Transverse colon (tissue), 4 donors: ENCODE measurements at regions not wholly inside any gene's neighbourhood (a gene's known extent, or its start where the extent isn't known, plus 50 kb on each side); places are given as distances from the start of the nearest gene placed in this dataset.
A peak's percentile ranks its signal among the peaks of the same experiment; 100 is the strongest.

Source experiments
- DNase-seq: peaks from one replicate; pipeline ENCODE4 v3.0.0-alpha.2; 2019
- H3K27ac ChIP-seq, 4 donors: fragments of 200-600 bp; sonication (generic); 2 replicates each; pipeline ENCODE4 v1.5.1; 2016 to 2018; ENCODE audit warnings: inconsistent platforms in 4 of 4
- H3K27me3 ChIP-seq: fragments of 200-600 bp; sonication (generic); 2 replicates; pipeline ENCODE4 v1.5.1; 2017; ENCODE audit warnings: inconsistent platforms
- H3K36me3 ChIP-seq, 4 donors: fragments of 200-600 bp; sonication (generic); 2 replicates each; pipeline ENCODE4 v1.5.1; 2017 to 2019; ENCODE audit warnings: inconsistent platforms in 4 of 4
- H3K4me1 ChIP-seq, 4 donors: fragments of 200-600 bp; sonication (generic); 2 replicates each; pipeline ENCODE4 v1.5.1; 2017 to 2020; ENCODE audit warnings: inconsistent platforms in 4 of 4
- H3K4me3 ChIP-seq, 4 donors: fragments of 200-600 bp; sonication (generic); 1 replicate in 1 of 4; 2 replicates in 3 of 4; pipeline versions ENCODE4 v1.5.1 to v1.6.1; 2017 to 2019; ENCODE audit warnings: inconsistent platforms in 4 of 4
- H3K9me3 ChIP-seq, 2 donors: fragments of 200-600 bp; sonication (generic); 2 replicates each; pipeline ENCODE4 v1.5.1; 2017 to 2019; ENCODE audit warnings: inconsistent platforms in 2 of 2
- EP300 ChIP-seq: sonication (generic); formaldehyde crosslinking; IDR thresholded peaks from one replicate; pipeline ENCODE4 v1.6.1; 2017; ENCODE audit warnings: antibody characterized with exemption, low read depth
- POLR2A ChIP-seq: fragments of 450-650 bp; IDR thresholded peaks from one replicate; pipeline ENCODE4 v1.6.1; 2016; ENCODE audit warnings: antibody characterized with exemption, mild to moderate bottlenecking, moderate library complexity
- POLR2AphosphoS5 ChIP-seq, 3 donors: sonication (generic); formaldehyde crosslinking; IDR thresholded peaks; one replicate each; pipeline ENCODE4 v1.6.1; 2016; ENCODE audit warnings: antibody characterized with exemption in 3 of 3
- WGBS, 2 donors: methylation state at CpG; one replicate each; pipeline ENCODE4 v1.1.5; 2018; ENCODE audit warnings: low coverage in 1 of 2; 5-methylcytosine and 5-hydroxymethylcytosine counted together
- in situ Hi-C, 4 donors: fragments of 200-750 bp; cut with MboI; loops; one replicate each; pipeline versions ENCODE4 v1.15.0 to v1.15.1; 2017; ENCODE audit warnings: low sequenced_read_pairs in 3 of 4, low pct_ligation_motif_present in 1 of 4, low pct_unique_long_range_greater_than_20kb in 1 of 4
- intact Hi-C: fragments of 100-400 bp; cut with DNase I; formaldehyde crosslinking; loops from one replicate; pipeline ENCODE4 v1.15.1; 2023; ENCODE audit warnings: low total_unique reads
- TF ChIP-seq, protein P1 (sequence below), 5 experiments: fragments of 200-600 bp in 3 of 5; fragments of 450-650 bp in 2 of 5; sonication (generic) in 3 of 5; IDR thresholded peaks; 1 replicate in 2 of 5; 2 replicates in 3 of 5; pipeline ENCODE4 v1.5.1; 2016 to 2017; ENCODE audit warnings: antibody characterized with exemption in 5 of 5, inconsistent platforms in 3 of 5, mild to moderate bottlenecking in 2 of 5, moderate library complexity in 1 of 5

DNA sequence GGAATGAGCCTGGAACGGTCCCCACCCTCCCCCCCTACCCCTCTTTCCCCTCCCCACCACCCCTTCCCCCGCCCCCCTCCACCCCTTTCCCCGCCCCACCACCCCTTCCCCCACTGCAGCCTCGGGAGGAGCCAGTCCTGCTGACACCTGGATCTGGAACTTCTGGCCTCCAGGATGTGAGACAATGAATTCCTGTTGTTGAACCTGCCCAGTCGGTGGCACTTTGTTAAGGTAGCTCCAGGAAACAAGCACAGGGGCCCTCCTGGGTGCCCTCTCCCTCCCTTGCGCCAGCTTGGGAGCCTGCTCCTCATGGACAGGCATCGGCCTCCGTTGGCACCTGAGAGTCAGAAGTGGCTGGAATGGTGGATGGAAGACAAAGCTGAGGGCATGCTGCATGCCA, 152.4 kb upstream of the FOXF1 start:
- no peaks in the 10 kb centered on the region for H3K36me3 ChIP-seq
- no peak for DNase-seq
- 60% methylated on average over 6 of the region's 8 CpGs; no CpG with 5 or more reads in 1 of the 2 donors for WGBS, 2 donors
- TF ChIP-seq, protein P1, sequence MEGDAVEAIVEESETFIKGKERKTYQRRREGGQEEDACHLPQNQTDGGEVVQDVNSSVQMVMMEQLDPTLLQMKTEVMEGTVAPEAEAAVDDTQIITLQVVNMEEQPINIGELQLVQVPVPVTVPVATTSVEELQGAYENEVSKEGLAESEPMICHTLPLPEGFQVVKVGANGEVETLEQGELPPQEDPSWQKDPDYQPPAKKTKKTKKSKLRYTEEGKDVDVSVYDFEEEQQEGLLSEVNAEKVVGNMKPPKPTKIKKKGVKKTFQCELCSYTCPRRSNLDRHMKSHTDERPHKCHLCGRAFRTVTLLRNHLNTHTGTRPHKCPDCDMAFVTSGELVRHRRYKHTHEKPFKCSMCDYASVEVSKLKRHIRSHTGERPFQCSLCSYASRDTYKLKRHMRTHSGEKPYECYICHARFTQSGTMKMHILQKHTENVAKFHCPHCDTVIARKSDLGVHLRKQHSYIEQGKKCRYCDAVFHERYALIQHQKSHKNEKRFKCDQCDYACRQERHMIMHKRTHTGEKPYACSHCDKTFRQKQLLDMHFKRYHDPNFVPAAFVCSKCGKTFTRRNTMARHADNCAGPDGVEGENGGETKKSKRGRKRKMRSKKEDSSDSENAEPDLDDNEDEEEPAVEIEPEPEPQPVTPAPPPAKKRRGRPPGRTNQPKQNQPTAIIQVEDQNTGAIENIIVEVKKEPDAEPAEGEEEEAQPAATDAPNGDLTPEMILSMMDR (IDR thresholded peaks at IDR 0.05) = no peak
- TF ChIP-seq POLR2AphosphoS5 (IDR thresholded peaks at IDR 0.05) = no peak
- TF ChIP-seq EP300 = no peak
- no peak for TF ChIP-seq POLR2A
- no peaks in the 10 kb centered on the region for H3K27me3 ChIP-seq
- no peak overlapping the region for H3K27ac ChIP-seq
- intact Hi-C loops = no loop called here
- H3K4me1 ChIP-seq = no peaks in the 10 kb centered on the region
- H3K9me3 ChIP-seq = no peaks in the 10 kb centered on the region
- no peak overlapping the region for H3K4me3 ChIP-seq
- in situ Hi-C loops = no loop called here

DNA sequence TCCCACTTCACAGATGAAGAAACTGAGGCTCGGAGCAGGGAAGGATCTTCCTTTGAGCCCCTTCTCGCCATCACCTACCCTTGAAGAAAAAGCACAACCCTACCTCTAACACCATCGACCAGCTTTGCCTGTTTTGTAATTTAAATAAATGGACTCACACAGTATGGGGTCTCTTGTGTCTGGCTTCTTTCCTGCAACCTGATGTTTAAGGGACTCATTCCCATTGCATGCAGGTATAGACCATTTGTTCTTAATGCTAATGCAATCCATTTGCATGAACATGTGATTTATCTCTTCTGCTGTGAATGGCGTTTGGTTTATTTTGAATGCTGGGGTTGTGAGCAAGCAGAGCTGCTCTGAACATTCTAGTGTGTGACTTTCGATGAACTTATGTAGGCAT, 150.8 kb upstream of the FOXF1 start:
- Histone ChIP-seq H3K4me3 (no peak overlapping the region), H3K27ac (no peak overlapping the region), H3K27me3 (peaks cover 8% of the 10 kb centered on the region), H3K9me3 (no peaks in the 10 kb centered on the region), H3K4me1 (peaks cover 0 to 1% (median 0%) of the 10 kb centered on the region in 4 donors), H3K36me3 (no peaks in the 10 kb centered on the region)
- intact Hi-C loops (no loop called here), in situ Hi-C loops (no loop called here)
- no peak for DNase-seq
- TF ChIP-seq EP300 (no peak), POLR2A (no peak), POLR2AphosphoS5 (IDR thresholded peaks at IDR 0.05) (no peak)
- TF ChIP-seq, protein P1 (IDR thresholded peaks at IDR 0.05) = no peak
- 58 to 67% methylated on average over 3 to 5 of the region's 5 CpGs for WGBS, 2 donors

DNA sequence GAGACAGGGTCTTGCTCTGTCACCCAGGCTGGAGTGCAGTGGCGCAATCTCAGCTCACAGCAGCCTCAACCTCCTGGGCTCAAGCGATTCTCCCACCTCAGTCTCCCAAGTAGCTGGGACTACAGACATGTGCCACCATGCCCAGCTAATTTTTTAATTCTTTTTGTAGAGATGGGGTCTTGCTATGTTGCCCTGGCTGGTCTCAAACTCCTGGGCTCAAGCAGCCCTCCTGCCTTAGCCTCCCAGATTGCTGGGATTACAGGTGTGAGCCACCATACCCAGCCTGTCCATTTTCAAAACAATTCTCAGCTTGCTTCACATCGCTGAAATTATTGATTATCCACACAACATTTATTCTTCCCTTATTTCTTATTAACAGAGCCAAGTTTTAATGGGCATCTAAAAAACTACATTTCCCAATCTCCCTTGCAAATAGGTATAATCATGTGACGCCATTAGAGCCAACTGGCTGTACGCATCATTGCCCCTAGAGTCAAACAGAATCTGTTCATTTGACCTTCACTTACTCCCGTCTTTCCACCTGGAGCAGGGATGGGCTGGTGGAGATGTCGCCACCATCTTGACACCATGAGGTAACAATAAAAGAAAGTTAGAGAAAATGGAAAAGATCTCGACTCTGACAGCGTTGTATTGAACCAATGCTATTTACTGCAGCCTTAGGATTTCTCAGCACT, 148.0 kb upstream of the FOXF1 start:
- intact Hi-C loops = loop anchor here (5.0 kb wide), 1 partner anchor 150 kb away; the partner anchor contains the start of gene FOXF1
- Histone ChIP-seq H3K27me3 (peaks cover 23% of the 10 kb centered on the region), H3K4me1 (peaks cover 0 to 16% (median 7%) of the 10 kb centered on the region in 4 donors), H3K9me3 (no peaks in the 10 kb centered on the region), H3K4me3 (no peak overlapping the region), H3K36me3 (no peaks in the 10 kb centered on the region), H3K27ac (peak overlapping the region; percentile 49 to 82 (median 72))
- TF ChIP-seq POLR2A (no peak), EP300 (no peak), POLR2AphosphoS5 (IDR thresholded peaks at IDR 0.05) (no peak)
- TF ChIP-seq, protein P1 (IDR thresholded peaks at IDR 0.05) = no peak
- DNase-seq = no peak
- WGBS, 2 donors = 79 to 80% methylated on average over 9 of the region's 9 CpGs
- in situ Hi-C loops = no loop called here

DNA sequence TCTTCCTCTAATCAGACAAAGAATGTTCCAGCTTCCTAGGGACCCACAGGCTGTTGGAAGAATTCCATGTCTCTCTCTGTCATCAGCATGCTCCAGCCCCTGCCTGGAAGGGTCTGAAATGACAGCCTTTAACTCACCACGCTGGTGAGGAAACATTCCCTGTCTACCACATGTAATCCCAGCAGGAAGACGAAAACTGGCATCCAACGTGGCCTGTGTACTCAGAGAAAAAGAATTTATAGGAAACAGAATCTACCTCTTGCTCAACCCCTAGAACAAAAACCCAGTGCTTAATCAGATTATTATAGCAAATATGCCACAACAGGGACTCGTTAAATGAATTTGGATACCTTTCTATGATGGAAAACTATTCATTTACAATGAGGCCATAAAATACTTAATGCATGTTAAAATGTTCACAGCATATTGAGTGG, 147.3 kb upstream of the FOXF1 start:
- Histone ChIP-seq H3K4me1 (peaks cover 4 to 21% (median 10%) of the 10 kb centered on the region in 4 donors), H3K36me3 (no peaks in the 10 kb centered on the region), H3K27me3 (peaks cover 27% of the 10 kb centered on the region), H3K4me3 (no peak overlapping the region), H3K9me3 (no peaks in the 10 kb centered on the region), H3K27ac (peak overlapping the region; percentile 70 to 84 (median 78))
- in situ Hi-C loops = no loop called here
- WGBS, 2 donors = 35 to 40% methylated on average over 1 to 4 of the region's 4 CpGs
- TF ChIP-seq EP300 = peak; percentile 93
- no peak for TF ChIP-seq POLR2A
- peak; percentile 19 to 77 (median 66) for TF ChIP-seq POLR2AphosphoS5 (IDR thresholded peaks at IDR 0.05)
- intact Hi-C loops = loop anchor here (5.0 kb wide), 1 partner anchor 149 kb away; the partner anchor contains the start of gene FOXF1
- peak; percentile 23 for DNase-seq
